ENCODE measurements at regions not wholly inside any gene's neighbourhood (a gene's known extent, or its start where the extent isn't known, plus 50 kb on each side); places are given as distances from the start of the nearest gene placed in this dataset.

DNA sequence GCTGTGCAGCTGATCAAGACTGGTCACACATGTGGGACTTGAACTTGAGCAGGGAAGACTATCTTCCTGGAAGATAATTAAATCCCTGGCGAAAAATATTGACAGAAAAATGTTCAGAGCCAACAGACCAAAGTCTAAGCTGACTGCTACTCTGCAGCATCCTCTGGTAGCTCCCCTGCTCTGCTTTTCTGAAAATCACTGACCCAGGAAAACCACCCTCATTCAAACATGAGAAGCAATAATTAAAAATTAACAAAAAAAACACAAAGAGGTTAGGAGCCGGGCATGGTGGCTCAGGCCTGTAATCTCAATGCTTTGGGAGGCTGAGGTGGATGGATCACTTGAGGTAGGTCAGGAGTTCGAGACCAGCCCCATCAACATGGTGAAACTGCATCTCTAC is 151.9 kb downstream of the SCG2 start:
- H2AFZ ChIP-seq (ENCODE audit: low read depth, low read length), result no peak overlapping the region
- no peak overlapping the region for H3K27ac ChIP-seq (ENCODE audit: low read length, poor library complexity, severe bottlenecking)
- no peak overlapping the region for H2BK15ac ChIP-seq (ENCODE audit: low read depth, poor library complexity, severe bottlenecking)
- no peak overlapping the region for H4K91ac ChIP-seq (ENCODE audit: low read length)
- H3K4me1 ChIP-seq (ENCODE audit: control insufficient read depth, insufficient read depth, low read depth, low read length), result no peaks in the 10 kb centered on the region
- no peaks in the 10 kb centered on the region for H3K36me3 ChIP-seq (ENCODE audit: control insufficient read depth in 1 of 2, insufficient read depth in 2 of 2, low read depth in 1 of 2, low read length in 2 of 2)
- H3K79me1 ChIP-seq (replicated peaks; ENCODE audit: low read length, poor library complexity, severe bottlenecking), result no peaks in the 10 kb centered on the region
- H3K27me3 ChIP-seq (ENCODE audit: control insufficient read depth in 1 of 2, insufficient read depth in 1 of 2, low read length in 2 of 2), result no peaks in the 10 kb centered on the region
- no peak overlapping the region for H3K18ac ChIP-seq (ENCODE audit: low read depth in 1 of 2, low read length in 2 of 2)
- no peak for DNase-seq
- no peak overlapping the region for H3K4ac ChIP-seq (ENCODE audit: low read depth in 1 of 2, low read length in 2 of 2)
- H3K14ac ChIP-seq (ENCODE audit: low read length in 2 of 2), result no peak overlapping the region
- H2AK5ac ChIP-seq (ENCODE audit: low read length, severe bottlenecking), result no peak overlapping the region
- no peak overlapping the region for H2BK5ac ChIP-seq (ENCODE audit: low read depth, low read length, poor library complexity, severe bottlenecking)
- no peak overlapping the region for H4K8ac ChIP-seq (ENCODE audit: low read length)
- no peak overlapping the region for H3K9ac ChIP-seq (ENCODE audit: low read length)
- 82% methylated on average over 1 of the region's 3 CpGs for WGBS
- H3K9me3 ChIP-seq (ENCODE audit: control insufficient read depth, low read length), result peaks cover 56% of the 10 kb centered on the region
- no peak overlapping the region for H3K4me3 ChIP-seq (ENCODE audit: insufficient read depth in 1 of 2, low read depth in 1 of 2, low read length in 2 of 2)
- no peak overlapping the region for H2BK120ac ChIP-seq (ENCODE audit: low read depth, low read length)
- H3K4me2 ChIP-seq (ENCODE audit: low read length, poor library complexity, severe bottlenecking), result no peak overlapping the region
- no peak overlapping the region for H3K23ac ChIP-seq (ENCODE audit: low read length in 2 of 2)
- no peak overlapping the region for H2BK12ac ChIP-seq (ENCODE audit: low read length in 2 of 2)

DNA sequence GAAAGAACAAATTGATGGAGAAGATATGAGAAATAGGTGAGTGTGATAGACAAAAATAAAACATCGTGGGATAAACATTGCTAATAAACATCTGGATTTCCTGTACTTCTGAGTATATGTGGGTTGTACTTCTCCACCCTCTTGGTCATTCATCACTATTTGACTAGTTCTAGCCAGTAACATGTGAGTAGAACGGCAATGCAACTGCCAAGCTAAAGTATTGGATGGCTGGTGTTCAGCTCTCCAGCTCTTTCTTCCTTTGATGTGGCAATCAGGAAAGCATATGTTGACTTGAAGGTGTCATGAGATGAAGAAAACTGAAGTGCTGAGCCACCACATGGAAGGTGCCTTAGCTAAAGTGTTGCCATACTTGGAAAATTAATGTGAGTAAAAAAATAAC is 144.9 kb downstream of the SCG2 start:
- no peak for DNase-seq
- no peaks in the 10 kb centered on the region for H3K27me3 ChIP-seq (ENCODE audit: control insufficient read depth in 1 of 2, insufficient read depth in 1 of 2, low read length in 2 of 2)
- H3K36me3 ChIP-seq (ENCODE audit: control insufficient read depth in 1 of 2, insufficient read depth in 2 of 2, low read depth in 1 of 2, low read length in 2 of 2), result no peaks in the 10 kb centered on the region
- no peaks in the 10 kb centered on the region for H3K79me1 ChIP-seq (replicated peaks; ENCODE audit: low read length, poor library complexity, severe bottlenecking)
- H2BK12ac ChIP-seq (ENCODE audit: low read length in 2 of 2), result peak overlapping the region in 1 of 2 experiments; percentile 39
- H3K4me1 ChIP-seq (ENCODE audit: control insufficient read depth, insufficient read depth, low read depth, low read length), result peaks cover 1% of the 10 kb centered on the region
- H4K8ac ChIP-seq (ENCODE audit: low read length), result no peak overlapping the region
- H3K4ac ChIP-seq (ENCODE audit: low read depth in 1 of 2, low read length in 2 of 2), result no peak overlapping the region
- H3K14ac ChIP-seq (ENCODE audit: low read length in 2 of 2), result no peak overlapping the region
- peak overlapping the region in 1 of 2 experiments; percentile 55 for H3K18ac ChIP-seq (ENCODE audit: low read depth in 1 of 2, low read length in 2 of 2)
- H3K27ac ChIP-seq (ENCODE audit: low read length, poor library complexity, severe bottlenecking), result no peak overlapping the region
- no peak overlapping the region for H3K4me3 ChIP-seq (ENCODE audit: insufficient read depth in 1 of 2, low read depth in 1 of 2, low read length in 2 of 2)
- no peak overlapping the region for H2BK5ac ChIP-seq (ENCODE audit: low read depth, low read length, poor library complexity, severe bottlenecking)
- no peak overlapping the region for H4K91ac ChIP-seq (ENCODE audit: low read length)
- H3K23ac ChIP-seq (ENCODE audit: low read length in 2 of 2), result no peak overlapping the region
- peaks cover 19% of the 10 kb centered on the region for H3K9me3 ChIP-seq (ENCODE audit: control insufficient read depth, low read length)
- no peak overlapping the region for H2AK5ac ChIP-seq (ENCODE audit: low read length, severe bottlenecking)
- no peak overlapping the region for H3K4me2 ChIP-seq (ENCODE audit: low read length, poor library complexity, severe bottlenecking)
- H3K9ac ChIP-seq (ENCODE audit: low read length), result no peak overlapping the region
- no peak overlapping the region for H2BK15ac ChIP-seq (ENCODE audit: low read depth, poor library complexity, severe bottlenecking)
- no peak overlapping the region for H2AFZ ChIP-seq (ENCODE audit: low read depth, low read length)
- H2BK120ac ChIP-seq (ENCODE audit: low read depth, low read length), result no peak overlapping the region
- WGBS, result 49% methylated on average over 2 of the region's 2 CpGs

DNA sequence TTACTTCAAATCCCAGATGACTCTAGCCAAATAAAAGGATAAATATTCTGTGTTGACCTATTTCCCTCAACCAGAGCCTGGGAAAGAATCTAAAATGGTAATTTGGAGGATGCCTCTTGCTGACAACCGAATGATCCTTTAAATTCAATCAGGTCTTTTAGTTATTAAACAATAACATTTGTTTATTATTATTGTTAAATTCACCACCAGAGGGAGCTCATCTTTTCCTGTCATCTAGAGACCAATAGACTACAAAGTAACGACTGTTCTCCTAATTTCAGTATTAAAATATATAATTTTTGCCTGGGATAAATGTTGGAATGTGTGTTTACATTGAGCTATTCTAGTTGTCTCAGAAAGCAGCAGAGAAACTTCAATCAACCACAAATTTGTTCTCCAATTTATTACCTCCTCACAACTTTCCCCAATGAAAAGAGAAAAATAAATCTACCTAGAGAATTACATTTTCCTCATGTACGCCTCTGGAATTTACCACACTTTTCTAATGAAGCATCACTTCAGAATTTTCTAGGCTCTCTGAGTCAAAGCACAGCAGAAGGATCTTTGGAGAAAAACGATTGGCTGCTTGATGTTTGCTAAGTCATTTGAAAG is 142.7 kb downstream of the SCG2 start:
- Histone ChIP-seq H2AFZ (ENCODE audit: low read depth, low read length) (no peak overlapping the region), H3K18ac (ENCODE audit: low read depth in 1 of 2, low read length in 2 of 2) (no peak overlapping the region), H3K9ac (ENCODE audit: low read length) (peak overlapping the region; percentile 44), H3K14ac (ENCODE audit: low read length in 2 of 2) (no peak overlapping the region), H2BK12ac (ENCODE audit: low read length in 2 of 2) (no peak overlapping the region), H2BK120ac (ENCODE audit: low read depth, low read length) (no peak overlapping the region), H3K79me1 (replicated peaks; ENCODE audit: low read length, poor library complexity, severe bottlenecking) (no peaks in the 10 kb centered on the region), H2AK5ac (ENCODE audit: low read length, severe bottlenecking) (no peak overlapping the region), H2BK5ac (ENCODE audit: low read depth, low read length, poor library complexity, severe bottlenecking) (no peak overlapping the region), H3K9me3 (ENCODE audit: control insufficient read depth, low read length) (peaks cover 10% of the 10 kb centered on the region), H2BK15ac (ENCODE audit: low read depth, poor library complexity, severe bottlenecking) (no peak overlapping the region), H4K91ac (ENCODE audit: low read length) (no peak overlapping the region), H3K36me3 (ENCODE audit: control insufficient read depth in 1 of 2, insufficient read depth in 2 of 2, low read depth in 1 of 2, low read length in 2 of 2) (no peaks in the 10 kb centered on the region), H3K4me3 (ENCODE audit: insufficient read depth in 1 of 2, low read depth in 1 of 2, low read length in 2 of 2) (no peak overlapping the region), H3K4me1 (ENCODE audit: control insufficient read depth, insufficient read depth, low read depth, low read length) (peaks cover 1% of the 10 kb centered on the region), H3K23ac (ENCODE audit: low read length in 2 of 2) (no peak overlapping the region), H3K27ac (ENCODE audit: low read length, poor library complexity, severe bottlenecking) (no peak overlapping the region), H4K8ac (ENCODE audit: low read length) (no peak overlapping the region), H3K4ac (ENCODE audit: low read depth in 1 of 2, low read length in 2 of 2) (no peak overlapping the region), H3K4me2 (ENCODE audit: low read length, poor library complexity, severe bottlenecking) (no peak overlapping the region), H3K27me3 (ENCODE audit: control insufficient read depth in 1 of 2, insufficient read depth in 1 of 2, low read length in 2 of 2) (no peaks in the 10 kb centered on the region)
- DNase-seq, result peak; percentile 46
- 50% methylated on average over 1 of the region's 4 CpGs for WGBS

DNA sequence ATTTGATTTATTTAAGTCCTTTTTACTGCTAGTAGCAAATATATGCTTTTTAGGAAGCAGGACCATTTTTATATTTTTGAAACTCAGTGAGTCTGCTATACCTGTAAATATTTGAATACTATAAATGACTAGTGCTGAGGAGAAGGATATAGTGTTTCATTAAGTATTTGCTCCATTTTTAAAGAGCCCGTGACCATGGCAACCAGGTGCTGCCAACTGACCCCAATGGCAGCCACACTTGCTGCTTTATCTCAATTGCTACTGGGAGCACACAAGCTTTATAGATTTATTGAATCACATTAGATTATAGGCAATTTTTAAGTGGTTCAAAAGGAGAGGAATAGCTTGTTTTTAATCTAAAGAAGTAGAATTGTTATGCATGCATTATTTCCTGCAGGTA is 142.0 kb downstream of the SCG2 start:
- H2BK5ac ChIP-seq (ENCODE audit: low read depth, low read length, poor library complexity, severe bottlenecking), result no peak overlapping the region
- no peak overlapping the region for H3K14ac ChIP-seq (ENCODE audit: low read length in 2 of 2)
- peaks cover 12% of the 10 kb centered on the region for H3K9me3 ChIP-seq (ENCODE audit: control insufficient read depth, low read length)
- H3K27ac ChIP-seq (ENCODE audit: low read length, poor library complexity, severe bottlenecking), result no peak overlapping the region
- no peak overlapping the region for H4K91ac ChIP-seq (ENCODE audit: low read length)
- no peak overlapping the region for H2BK15ac ChIP-seq (ENCODE audit: low read depth, poor library complexity, severe bottlenecking)
- no peak overlapping the region for H3K18ac ChIP-seq (ENCODE audit: low read depth in 1 of 2, low read length in 2 of 2)
- H3K4me1 ChIP-seq (ENCODE audit: control insufficient read depth, insufficient read depth, low read depth, low read length), result peaks cover 1% of the 10 kb centered on the region
- no peak overlapping the region for H3K4me2 ChIP-seq (ENCODE audit: low read length, poor library complexity, severe bottlenecking)
- no peak overlapping the region for H3K4me3 ChIP-seq (ENCODE audit: insufficient read depth in 1 of 2, low read depth in 1 of 2, low read length in 2 of 2)
- no peak overlapping the region for H2AFZ ChIP-seq (ENCODE audit: low read depth, low read length)
- no peak overlapping the region for H2BK120ac ChIP-seq (ENCODE audit: low read depth, low read length)
- WGBS, result 83% methylated on average over 1 of the region's 1 CpG
- no peaks in the 10 kb centered on the region for H3K79me1 ChIP-seq (replicated peaks; ENCODE audit: low read length, poor library complexity, severe bottlenecking)
- no peak overlapping the region for H2AK5ac ChIP-seq (ENCODE audit: low read length, severe bottlenecking)
- no peaks in the 10 kb centered on the region for H3K27me3 ChIP-seq (ENCODE audit: control insufficient read depth in 1 of 2, insufficient read depth in 1 of 2, low read length in 2 of 2)
- no peaks in the 10 kb centered on the region for H3K36me3 ChIP-seq (ENCODE audit: control insufficient read depth in 1 of 2, insufficient read depth in 2 of 2, low read depth in 1 of 2, low read length in 2 of 2)
- H3K23ac ChIP-seq (ENCODE audit: low read length in 2 of 2), result no peak overlapping the region
- peak overlapping the region; percentile 44 for H3K9ac ChIP-seq (ENCODE audit: low read length)
- no peak overlapping the region for H2BK12ac ChIP-seq (ENCODE audit: low read length in 2 of 2)
- no peak overlapping the region for H4K8ac ChIP-seq (ENCODE audit: low read length)
- H3K4ac ChIP-seq (ENCODE audit: low read depth in 1 of 2, low read length in 2 of 2), result no peak overlapping the region
- no peak for DNase-seq

Measured in mesenchymal stem cell (in vitro differentiated cells and primary cell).